ENCODE measurements at regions not wholly inside any gene's neighbourhood (a gene's known extent, or its start where the extent isn't known, plus 50 kb on each side); places are given as distances from the start of the nearest gene placed in this dataset.

DNA sequence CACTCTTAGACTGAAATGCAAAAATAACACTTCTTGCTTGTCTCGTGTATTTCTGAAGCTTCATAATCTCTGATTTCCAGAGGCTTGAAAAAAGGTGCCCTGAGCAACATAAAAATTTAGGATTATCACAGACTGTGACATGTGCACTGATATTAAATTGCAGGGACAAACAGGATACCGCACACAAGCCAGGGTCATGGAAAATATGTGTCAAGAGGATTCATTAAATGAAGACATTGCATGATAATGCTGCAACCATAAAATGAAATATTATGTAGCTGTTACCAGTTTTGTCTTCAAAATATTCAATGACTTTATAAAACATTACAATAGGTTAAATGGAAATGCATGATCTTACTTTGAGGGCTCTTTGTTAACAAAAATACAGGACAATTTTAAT lies 328.0 kb downstream of the KCTD8 start:
- Histone ChIP-seq H3K9me3 (ENCODE audit: insufficient read depth, low read length) (no peaks in the 10 kb centered on the region), H3K36me3 (ENCODE audit: insufficient read depth, insufficient read length, low read length) (no peaks in the 10 kb centered on the region), H3K4me3 (ENCODE audit: insufficient read length, low read depth) (no peak overlapping the region), H3K27me3 (ENCODE audit: insufficient read depth, insufficient read length) (no peaks in the 10 kb centered on the region), H3K9ac (ENCODE audit: insufficient read length, low read depth) (no peak overlapping the region), H3K4me1 (ENCODE audit: insufficient read depth, insufficient read length) (no peaks in the 10 kb centered on the region)
- DNase-seq (ENCODE audit: low read depth, low spot score), result no peak
- no peak for TF ChIP-seq ZNF274 (IDR thresholded peaks at IDR 0.05; ENCODE audit: low read depth, low read length)
- TF ChIP-seq SUZ12 (IDR thresholded peaks at IDR 0.05; ENCODE audit: extremely low read depth, insufficient read depth, insufficient read length), result no peak
- no peak for TF ChIP-seq YY1 (IDR thresholded peaks at IDR 0.05; ENCODE audit: insufficient read depth, insufficient read length)

DNA sequence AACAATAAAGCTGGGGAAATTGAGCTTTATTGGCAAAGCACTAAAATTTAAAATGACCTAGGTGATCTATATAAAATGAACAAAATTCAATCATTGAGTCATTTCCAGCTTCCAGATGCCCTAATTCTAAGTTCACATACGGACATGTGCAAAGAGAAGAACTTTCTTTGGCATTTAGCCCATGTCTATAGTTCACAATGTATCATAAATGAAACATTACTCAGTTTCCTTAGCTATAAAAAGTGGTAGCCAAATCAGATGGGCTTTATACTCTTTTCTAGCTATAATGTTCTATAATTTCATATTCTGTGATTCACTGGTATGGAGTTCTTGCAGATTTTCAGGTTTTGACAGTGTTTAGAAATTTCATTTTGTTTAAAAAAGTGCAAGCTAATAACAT lies 327.4 kb downstream of the KCTD8 start:
- no peaks in the 10 kb centered on the region for H3K9me3 ChIP-seq (ENCODE audit: insufficient read depth, low read length)
- TF ChIP-seq ZNF274 (IDR thresholded peaks at IDR 0.05; ENCODE audit: low read depth, low read length) (no peak), SUZ12 (IDR thresholded peaks at IDR 0.05; ENCODE audit: extremely low read depth, insufficient read depth, insufficient read length) (no peak), YY1 (IDR thresholded peaks at IDR 0.05; ENCODE audit: insufficient read depth, insufficient read length) (no peak)
- H3K9ac ChIP-seq (ENCODE audit: insufficient read length, low read depth), result no peak overlapping the region
- DNase-seq (ENCODE audit: low read depth, low spot score), result no peak
- H3K36me3 ChIP-seq (ENCODE audit: insufficient read depth, insufficient read length, low read length), result no peaks in the 10 kb centered on the region
- no peaks in the 10 kb centered on the region for H3K27me3 ChIP-seq (ENCODE audit: insufficient read depth, insufficient read length)
- H3K4me1 ChIP-seq (ENCODE audit: insufficient read depth, insufficient read length), result no peaks in the 10 kb centered on the region
- H3K4me3 ChIP-seq (ENCODE audit: insufficient read length, low read depth), result no peak overlapping the region
